Heart left ventricle (tissue), 16 donors: ENCODE measurements at regions not wholly inside any gene's neighbourhood (a gene's known extent, or its start where the extent isn't known, plus 50 kb on each side); places are given as distances from the start of the nearest gene placed in this dataset.

Experiments
- ATAC-seq, 4 donors: fragments of 200-7000 bp; cut with Tn5 transposase; one replicate each; pipeline ENCODE4 v1.9.1; 2020 to 2022; ENCODE audit warnings: moderate library complexity in 4 of 4, mild to moderate bottlenecking in 3 of 4, moderate number of reproducible peaks in 1 of 4
- DNase-seq, 5 donors: peaks; one replicate each; pipeline ENCODE4 v3.0.0-alpha.2; 2020
- H3K27ac ChIP-seq, 12 donors: fragments of 200-600 bp; sonication (generic) in 4 of 12; one replicate each; pipeline versions ENCODE4 v1.5.0 to v1.8.0; 2016 to 2022; ENCODE audit warnings: mild to moderate bottlenecking in 2 of 12
- H3K27me3 ChIP-seq, 9 donors: fragments of 200-600 bp; sonication (generic) in 2 of 9; one replicate each; pipeline versions ENCODE4 v1.5.1 to v1.8.0; 2016 to 2022; ENCODE audit warnings: mild to moderate bottlenecking in 3 of 9
- H3K36me3 ChIP-seq, 9 donors: fragments of 200-600 bp; sonication (generic) in 2 of 9; one replicate each; pipeline versions ENCODE4 v1.5.0 to v1.8.0; 2018 to 2022; ENCODE audit warnings: mild to moderate bottlenecking in 2 of 9
- H3K4me1 ChIP-seq, 12 donors: fragments of 200-600 bp; sonication (generic) in 4 of 12; one replicate each; pipeline versions ENCODE4 v1.5.0 to v1.8.0; 2016 to 2022; ENCODE audit warnings: mild to moderate bottlenecking in 3 of 12
- H3K4me3 ChIP-seq, 12 donors: fragments of 200-600 bp; sonication (generic) in 4 of 12; one replicate each; pipeline versions ENCODE4 v1.5.0 to v1.8.0; 2017 to 2022; ENCODE audit warnings: mild to moderate bottlenecking in 9 of 12, moderate library complexity in 4 of 12
- H3K9me3 ChIP-seq, 12 donors: fragments of 200-600 bp; sonication (generic) in 4 of 12; one replicate each; pipeline versions ENCODE4 v1.5.0 to v1.8.0; 2016 to 2022; ENCODE audit warnings: mild to moderate bottlenecking in 1 of 12
- CTCF ChIP-seq, 12 donors: fragments of 200-600 bp; sonication (generic) in 4 of 12; IDR thresholded peaks; one replicate each; pipeline versions ENCODE4 v1.5.0 to v1.8.0; 2018 to 2022; ENCODE audit warnings: antibody characterized with exemption in 12 of 12, mild to moderate bottlenecking in 5 of 12
- POLR2A ChIP-seq, 2 donors: fragments of 450-650 bp; IDR thresholded peaks; one replicate each; pipeline ENCODE4 v1.6.1; 2017; ENCODE audit warnings: antibody characterized with exemption in 2 of 2, mild to moderate bottlenecking in 2 of 2, moderate library complexity in 2 of 2
- WGBS, 4 donors: extraction: QIAGEN DNeasy Blood & Tissue Kit in 2 of 4; methylation state at CpG; one replicate each; pipeline versions ENCODE4 v1.1.5 to v1.1.7; 2013 to 2018; 5-methylcytosine and 5-hydroxymethylcytosine counted together
- intact Hi-C, 10 donors: fragments of 100-400 bp; cut with DNase I; formaldehyde crosslinking; loops; one replicate each; pipeline versions ENCODE4 v1.11.1 to v1.14.2; 2022
- donor health status: ischemic (EF 13 %, LVEDD 7.1; RV severe dilation, severe dysfunction).
- donor health status: healthy with polysubstance abuse.
- donor health status: DM: no; HTN: yes; CAD: no.
- donor health status: DM: no; HTN: no; CAD: no.
- donor health status: ischemic (EF 25% LVEDD 6.9; RV normal size, moderate dysfunction).
- donor health status: ischemic (EF 25% LVEDD 5.7; RV mildly dilated, moderate dysfunction).
- donor health status: healthy.
- donor health status: DM: yes; HTN: yes; CAD: no.
- donor health status: ischemic (EF 35%, LVEDD 5.7; RV mildly dilated, moderate dysfunction).
- donor health status: nonischemic (EF 11% LVEDD 7.7; RV severe dilation, severe dysfunction).
- donor health status: DM: yes; HTN: yes; CAD: no.
- donor health status: PGD.
- donor health status: ischemic (EF 29% LVEDD 5.4; RV normal size, mild dysfunction).
- donor health status: nonischemic (EF 23%, LVEDD 6.1; RV moderate dilation, normal function).

- DNase-seq (no peak), ATAC-seq (no peak)
- Histone ChIP-seq H3K9me3 (no peaks in the 10 kb centered on the region), H3K4me3 (no peak overlapping the region), H3K27ac (no peak overlapping the region), H3K36me3 (no peaks in the 10 kb centered on the region), H3K27me3 (no peaks in the 10 kb centered on the region), H3K4me1 (peaks cover 0 to 32% (median 7%) of the 10 kb centered on the region in 12 donors)
- intact Hi-C loops: no loop called here
- 93 to 98% (median 95%) methylated on average over 3 of the region's 3 CpGs for WGBS, 4 donors
- TF ChIP-seq POLR2A (IDR thresholded peaks at IDR 0.05): no peak
- no peak for TF ChIP-seq CTCF (IDR thresholded peaks at IDR 0.05)
Observed at GRCh38 chr2:176388861-176389260, 119.6 kb downstream of the MTX2 start.

GRCh38 chr2:176390276-176391147 lies 121.3 kb downstream of the MTX2 start:
- ATAC-seq (no peak), DNase-seq (no peak)
- TF ChIP-seq CTCF (IDR thresholded peaks at IDR 0.05) (no peak), POLR2A (IDR thresholded peaks at IDR 0.05) (no peak)
- no peak overlapping the region for H3K4me3 ChIP-seq
- H3K36me3 ChIP-seq: no peaks in the 10 kb centered on the region
- 64 to 76% (median 69%) methylated on average over 5 of the region's 5 CpGs for WGBS, 4 donors
- intact Hi-C loops: loop anchor here in 1 of 10 donors (10.0 kb wide), 1 partner anchor 116 kb away; no protein-coding TSS in a partner anchor
- peaks cover 0 to 32% (median 7%) of the 10 kb centered on the region in 12 donors for H3K4me1 ChIP-seq
- no peak overlapping the region for H3K27ac ChIP-seq
- H3K9me3 ChIP-seq: no peaks in the 10 kb centered on the region
- H3K27me3 ChIP-seq: no peaks in the 10 kb centered on the region

- Histone ChIP-seq H3K27ac (no peak overlapping the region), H3K36me3 (no peaks in the 10 kb centered on the region), H3K4me3 (no peak overlapping the region), H3K4me1 (peaks cover 0 to 32% (median 7%) of the 10 kb centered on the region in 12 donors), H3K9me3 (no peaks in the 10 kb centered on the region), H3K27me3 (no peaks in the 10 kb centered on the region)
- intact Hi-C loops: loop anchor here in 1 of 10 donors (10.0 kb wide), 1 partner anchor 116 kb away; no protein-coding TSS in a partner anchor
- ATAC-seq: no peak
- TF ChIP-seq POLR2A (IDR thresholded peaks at IDR 0.05): no peak
- no peak for TF ChIP-seq CTCF (IDR thresholded peaks at IDR 0.05)
- no peak for DNase-seq
- 76 to 96% (median 86%) methylated on average over 1 of the region's 1 CpG for WGBS, 4 donors
Observed at GRCh38 chr2:176391148-176391419, 121.8 kb downstream of the MTX2 start.

- Histone ChIP-seq H3K27ac (peak overlapping the region in 9 of 12 donors; percentile 19 to 74 (median 48)), H3K9me3 (no peaks in the 10 kb centered on the region), H3K4me3 (no peak overlapping the region), H3K27me3 (no peaks in the 10 kb centered on the region), H3K36me3 (no peaks in the 10 kb centered on the region), H3K4me1 (peaks cover 0 to 32% (median 7%) of the 10 kb centered on the region in 12 donors)
- peak in 1 of 5 donors; percentile 7 for DNase-seq
- intact Hi-C loops: loop anchor here in 1 of 10 donors (10.0 kb wide), 1 partner anchor 117 kb away; no protein-coding TSS in a partner anchor
- TF ChIP-seq CTCF (IDR thresholded peaks at IDR 0.05): no peak
- TF ChIP-seq POLR2A (IDR thresholded peaks at IDR 0.05): no peak
- WGBS, 4 donors: 35 to 45% (median 41%) methylated on average over 6 of the region's 6 CpGs
- peak; percentile 89 to 96 (median 94) for ATAC-seq
Observed at GRCh38 chr2:176392249-176392648, 123.0 kb downstream of the MTX2 start.
